Neural progenitor cell (in vitro differentiated cells): ENCODE measurements at regions not wholly inside any gene's neighbourhood (a gene's known extent, or its start where the extent isn't known, plus 50 kb on each side); places are given as distances from the start of the nearest gene placed in this dataset.

Source experiments
- DNase-seq: peaks from one replicate; pipeline ENCODE4 v3.0.0-alpha.2; 2016; ENCODE audit warnings: low spot score
- H2AFZ ChIP-seq: fragments of 200-600 bp; sonication (generic); replicated peaks from 2 replicates; pipeline ENCODE4 v1.6.1; 2016; ENCODE audit warnings: antibody characterized with exemption
- H3F3A ChIP-seq: fragments of 200-600 bp; sonication (generic); 2 replicates; pipeline ENCODE4 v1.6.1; 2016; ENCODE audit warnings: antibody characterized with exemption, low read depth
- H3K27ac ChIP-seq: fragments of 200-600 bp; sonication (generic); 2 replicates; pipeline ENCODE4 v1.5.1; 2016; ENCODE audit warnings: mild to moderate bottlenecking
- H3K27me3 ChIP-seq: fragments of 200-600 bp; sonication (generic); 2 replicates; pipeline ENCODE4 v1.6.1; 2016; ENCODE audit warnings: mild to moderate bottlenecking, moderate library complexity
- H3K36me3 ChIP-seq: fragments of 200-600 bp; sonication (generic); 2 replicates; pipeline ENCODE4 v1.5.1; 2016
- H3K4me1 ChIP-seq: fragments of 200-600 bp; sonication (generic); 2 replicates; pipeline ENCODE4 v1.6.1; 2016; ENCODE audit warnings: mixed run types
- H3K4me2 ChIP-seq: fragments of 200-600 bp; sonication (generic); 2 replicates; pipeline ENCODE4 v1.6.1; 2016
- H3K4me3 ChIP-seq: fragments of 200-600 bp; sonication (generic); 2 replicates; pipeline ENCODE4 v1.5.1; 2016
- H3K79me2 ChIP-seq: fragments of 200-600 bp; sonication (generic); 2 replicates; pipeline ENCODE4 v1.6.1; 2016; ENCODE audit warnings: low read depth
- H3K9ac ChIP-seq: fragments of 200-600 bp; sonication (generic); 2 replicates; pipeline ENCODE4 v1.6.1; 2016
- H3K9me3 ChIP-seq: fragments of 200-600 bp; sonication (generic); 2 replicates; pipeline ENCODE4 v1.5.1; 2016; ENCODE audit warnings: low read depth
- H4K20me1 ChIP-seq: fragments of 200-600 bp; sonication (generic); 2 replicates; pipeline ENCODE4 v1.6.1; 2016; ENCODE audit warnings: low read depth
- H3K27ac Mint-ChIP-seq: 3 replicates; pipeline ENCODE4 v1.8.0; 2021; ENCODE audit warnings: mixed read lengths
- H3K27me3 Mint-ChIP-seq: 2 replicates; pipeline ENCODE4 v1.8.0; 2022; ENCODE audit warnings: low read depth, mild to moderate bottlenecking, inconsistent platforms, moderate library complexity, mixed read lengths; ENCODE audit not compliant: insufficient read depth
- H3K36me3 Mint-ChIP-seq: 3 replicates; pipeline ENCODE4 v1.8.0; 2021; ENCODE audit warnings: mixed read lengths
- H3K4me1 Mint-ChIP-seq: 3 replicates; pipeline ENCODE4 v1.8.0; 2021; ENCODE audit warnings: mixed read lengths
- H3K4me3 Mint-ChIP-seq: 3 replicates; pipeline ENCODE4 v1.8.0; 2021; ENCODE audit warnings: mild to moderate bottlenecking, moderate library complexity, mixed read lengths
- H3K9me3 Mint-ChIP-seq: 3 replicates; pipeline ENCODE4 v1.8.0; 2020; ENCODE audit warnings: mixed read lengths
- EZH2 ChIP-seq: fragments of 200-600 bp; sonication (generic); IDR thresholded peaks from 2 replicates; pipeline ENCODE4 v1.6.1; 2017; ENCODE audit warnings: antibody characterized with exemption, mild to moderate bottlenecking, moderate library complexity
- EZH2phosphoT487 ChIP-seq: fragments of 200-600 bp; sonication (generic); IDR thresholded peaks from 2 replicates; pipeline ENCODE4 v1.6.1; 2017; ENCODE audit warnings: antibody characterized with exemption
- TF ChIP-seq, protein P1 (sequence below): fragments of 200-600 bp; sonication (generic); IDR thresholded peaks from 2 replicates; pipeline ENCODE4 v1.5.1; 2017; ENCODE audit warnings: antibody characterized with exemption, mild to moderate bottlenecking

DNA sequence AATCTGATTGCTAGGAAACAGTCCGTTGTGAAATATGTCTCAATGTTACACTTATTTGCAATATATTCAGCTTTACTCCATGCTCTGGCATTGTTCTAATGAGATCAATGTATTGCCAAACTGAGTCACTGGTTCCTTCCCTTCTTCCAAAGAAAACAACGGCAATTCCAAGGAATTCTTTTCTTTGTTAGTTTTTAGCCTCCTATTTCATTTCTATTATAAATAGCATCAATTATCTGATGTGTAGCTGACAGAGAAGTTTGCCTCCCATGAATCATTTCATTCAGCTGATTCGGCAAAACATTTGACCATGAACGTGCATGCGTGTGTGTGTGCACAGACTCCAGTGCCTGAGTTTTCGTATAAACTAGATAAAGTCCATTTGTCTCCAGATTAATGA is 346.8 kb downstream of the ETS1 start:
- Mint-ChIP-seq H3K27ac (no peak overlapping the region), H3K27me3 (peaks cover 2% of the 10 kb centered on the region), H3K4me3 (no peak overlapping the region), H3K4me1 (peaks cover 8% of the 10 kb centered on the region), H3K36me3 (no peaks in the 10 kb centered on the region), H3K9me3 (peaks cover 2% of the 10 kb centered on the region)
- TF ChIP-seq EZH2 = no peak
- TF ChIP-seq EZH2phosphoT487 = no peak
- TF ChIP-seq, protein P1, sequence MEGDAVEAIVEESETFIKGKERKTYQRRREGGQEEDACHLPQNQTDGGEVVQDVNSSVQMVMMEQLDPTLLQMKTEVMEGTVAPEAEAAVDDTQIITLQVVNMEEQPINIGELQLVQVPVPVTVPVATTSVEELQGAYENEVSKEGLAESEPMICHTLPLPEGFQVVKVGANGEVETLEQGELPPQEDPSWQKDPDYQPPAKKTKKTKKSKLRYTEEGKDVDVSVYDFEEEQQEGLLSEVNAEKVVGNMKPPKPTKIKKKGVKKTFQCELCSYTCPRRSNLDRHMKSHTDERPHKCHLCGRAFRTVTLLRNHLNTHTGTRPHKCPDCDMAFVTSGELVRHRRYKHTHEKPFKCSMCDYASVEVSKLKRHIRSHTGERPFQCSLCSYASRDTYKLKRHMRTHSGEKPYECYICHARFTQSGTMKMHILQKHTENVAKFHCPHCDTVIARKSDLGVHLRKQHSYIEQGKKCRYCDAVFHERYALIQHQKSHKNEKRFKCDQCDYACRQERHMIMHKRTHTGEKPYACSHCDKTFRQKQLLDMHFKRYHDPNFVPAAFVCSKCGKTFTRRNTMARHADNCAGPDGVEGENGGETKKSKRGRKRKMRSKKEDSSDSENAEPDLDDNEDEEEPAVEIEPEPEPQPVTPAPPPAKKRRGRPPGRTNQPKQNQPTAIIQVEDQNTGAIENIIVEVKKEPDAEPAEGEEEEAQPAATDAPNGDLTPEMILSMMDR = no peak
- no peaks in the 10 kb centered on the region for H3K79me2 ChIP-seq
- no peak overlapping the region for H3K9ac ChIP-seq
- no peaks in the 10 kb centered on the region for H3F3A ChIP-seq
- H3K4me3 ChIP-seq = no peak overlapping the region
- no peaks in the 10 kb centered on the region for H4K20me1 ChIP-seq
- H3K9me3 ChIP-seq = no peaks in the 10 kb centered on the region
- no peak for DNase-seq
- no peak overlapping the region for H3K4me2 ChIP-seq
- H3K36me3 ChIP-seq = no peaks in the 10 kb centered on the region
- no peak overlapping the region for H2AFZ ChIP-seq
- H3K4me1 ChIP-seq = peaks cover 6% of the 10 kb centered on the region
- H3K27ac ChIP-seq = no peak overlapping the region
- no peaks in the 10 kb centered on the region for H3K27me3 ChIP-seq

DNA sequence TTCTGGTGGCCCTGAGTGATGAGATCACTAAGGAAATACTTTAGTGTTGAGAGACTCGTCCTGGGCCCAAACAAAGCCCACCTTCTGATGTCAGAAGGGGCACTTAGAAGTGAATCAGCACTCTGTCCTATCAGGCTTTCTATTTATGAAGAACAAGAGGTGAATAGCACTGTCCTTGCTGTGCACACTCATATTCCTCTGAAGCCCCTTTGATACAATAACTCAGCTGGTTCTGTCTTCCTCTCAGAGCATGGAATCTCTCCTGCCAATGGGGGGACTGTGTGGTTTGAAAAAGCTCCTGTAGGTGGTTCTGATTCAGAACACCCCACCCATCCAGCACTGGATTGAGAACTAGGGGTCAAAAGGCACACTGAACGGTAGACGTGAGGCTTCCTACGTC is 348.1 kb downstream of the ETS1 start:
- Histone ChIP-seq H4K20me1 (no peaks in the 10 kb centered on the region), H3K9ac (no peak overlapping the region), H2AFZ (no peak overlapping the region), H3K27ac (no peak overlapping the region), H3K4me2 (no peak overlapping the region), H3K9me3 (no peaks in the 10 kb centered on the region), H3K4me1 (peaks cover 6% of the 10 kb centered on the region), H3F3A (no peaks in the 10 kb centered on the region), H3K79me2 (no peaks in the 10 kb centered on the region), H3K36me3 (no peaks in the 10 kb centered on the region), H3K27me3 (no peaks in the 10 kb centered on the region), H3K4me3 (no peak overlapping the region)
- Mint-ChIP-seq H3K27ac (no peak overlapping the region), H3K4me3 (no peak overlapping the region), H3K27me3 (peaks cover 2% of the 10 kb centered on the region), H3K4me1 (peaks cover 13% of the 10 kb centered on the region), H3K36me3 (no peaks in the 10 kb centered on the region), H3K9me3 (peaks cover 2% of the 10 kb centered on the region)
- no peak for DNase-seq
- TF ChIP-seq EZH2 (no peak), EZH2phosphoT487 (no peak)
- TF ChIP-seq, protein P1 = no peak

DNA sequence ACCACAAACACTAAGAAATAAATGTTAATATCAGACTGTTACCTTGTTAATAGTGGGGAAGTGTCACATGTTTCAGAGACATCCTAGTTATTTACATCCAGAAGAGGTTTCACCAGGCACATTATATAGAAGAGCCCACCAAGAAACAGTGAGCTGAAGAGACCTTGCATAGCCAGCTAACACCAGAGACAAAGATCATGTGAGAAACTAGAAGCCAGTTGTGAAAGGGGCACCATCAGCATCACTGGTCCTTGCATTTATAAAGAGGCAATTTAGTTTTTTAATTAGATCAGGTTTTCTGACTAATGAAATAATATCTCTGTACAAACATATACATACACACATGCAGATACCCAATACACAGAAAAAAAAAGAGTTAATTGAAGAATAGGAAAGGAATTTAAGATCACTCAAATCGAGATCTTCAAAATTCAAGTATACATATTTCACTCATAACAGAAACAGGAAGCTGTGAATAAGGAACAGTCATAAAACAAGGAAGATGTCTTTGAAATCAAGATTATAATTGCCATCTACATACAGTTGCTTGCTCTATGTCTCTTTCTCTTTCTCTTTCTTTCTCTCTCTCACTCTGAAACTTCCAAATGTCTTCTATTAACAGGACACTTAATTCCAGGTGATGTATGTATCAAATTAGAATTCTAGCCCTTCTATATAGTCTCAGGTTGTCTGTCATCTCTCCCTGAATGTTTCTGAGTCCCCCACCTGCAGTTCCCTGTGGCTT is 348.7 kb downstream of the ETS1 start:
- Histone ChIP-seq H4K20me1 (no peaks in the 10 kb centered on the region), H3F3A (no peaks in the 10 kb centered on the region), H3K4me2 (no peak overlapping the region), H3K27me3 (no peaks in the 10 kb centered on the region), H3K4me3 (no peak overlapping the region), H2AFZ (no peak overlapping the region), H3K9me3 (no peaks in the 10 kb centered on the region), H3K9ac (no peak overlapping the region), H3K36me3 (no peaks in the 10 kb centered on the region), H3K27ac (no peak overlapping the region), H3K79me2 (no peaks in the 10 kb centered on the region), H3K4me1 (peaks cover 6% of the 10 kb centered on the region)
- no peak for TF ChIP-seq EZH2
- TF ChIP-seq, protein P1 = no peak
- TF ChIP-seq EZH2phosphoT487 = no peak
- Mint-ChIP-seq H3K4me3 (no peak overlapping the region), H3K9me3 (peaks cover 2% of the 10 kb centered on the region), H3K4me1 (peaks cover 13% of the 10 kb centered on the region), H3K36me3 (no peaks in the 10 kb centered on the region), H3K27ac (no peak overlapping the region), H3K27me3 (peaks cover 2% of the 10 kb centered on the region)
- DNase-seq = no peak
